Panc1 (cell line): ENCODE measurements at regions not wholly inside any gene's neighbourhood (a gene's known extent, or its start where the extent isn't known, plus 50 kb on each side); places are given as distances from the start of the nearest gene placed in this dataset.

ENCODE experiments used
- ATAC-seq: fragments of 200-7000 bp; cut with Tn5 transposase; 2 replicates; pipeline ENCODE4 v1.9.1; 2020; ENCODE audit warnings: mild to moderate bottlenecking, moderate library complexity
- BruUV-seq: library from RNA; stranded (reverse); fragments of 400-500 nt; replicated peaks from 2 replicates; lab custom pipeline; 2021; lab: Mats Ljungman, UMichigan
- CTCF ChIA-PET: fragments of 300-600 bp; sonication (Branson Sonifier 250); formaldehyde crosslinking; loops from one replicate; lab custom pipeline; 2022; ENCODE audit warnings: antibody characterized with exemption; lab: Charles Lee
- POLR2A ChIA-PET: fragments of 300-600 bp; sonication (Branson Sonifier 250); formaldehyde crosslinking; loops from one replicate; lab custom pipeline; 2022; ENCODE audit warnings: antibody characterized with exemption; lab: Charles Lee
- DNase-seq: peaks from one replicate; pipeline ENCODE4 v3.0.0-alpha.2; 2010; ENCODE audit warnings: low read depth, low spot score
- H3K27ac ChIP-seq: 2 replicates; pipeline ENCODE4 v1.5.1; 2011; ENCODE audit warnings: mild to moderate bottlenecking, low read length, inconsistent platforms
- H3K27me3 ChIP-seq: fragments of 200-500 bp; sonication (Bioruptor generic); 2 replicates; pipeline ENCODE4 v1.6.0; 2014; ENCODE audit warnings: low read length, inconsistent platforms; ENCODE audit not compliant: control insufficient read depth, insufficient read depth
- H3K36me3 ChIP-seq: fragments of 200-500 bp; sonication (Bioruptor generic); 2 replicates; pipeline ENCODE4 v1.5.1; 2014; ENCODE audit warnings: inconsistent platforms, mild to moderate bottlenecking, low read length, moderate library complexity; ENCODE audit not compliant: control insufficient read depth, insufficient read depth
- H3K4me1 ChIP-seq: 2 replicates; pipeline ENCODE4 v1.5.1; 2011; ENCODE audit warnings: inconsistent platforms, mild to moderate bottlenecking, low read length, moderate library complexity; ENCODE audit not compliant: control insufficient read depth, insufficient read depth
- H3K4me3 ChIP-seq, 2 experiments: 2 replicates each; pipeline ENCODE4 v1.5.1; 2011 to 2012; ENCODE audit warnings: low read depth in 2 of 2, low read length in 2 of 2, mild to moderate bottlenecking in 2 of 2, inconsistent platforms in 1 of 2, moderate library complexity in 1 of 2
- H3K9me3 ChIP-seq: fragments of 200-500 bp; sonication (Bioruptor generic); 2 replicates; pipeline ENCODE4 v1.5.1; 2014; ENCODE audit warnings: low read depth, mild to moderate bottlenecking, inconsistent platforms, low read length, moderate library complexity; ENCODE audit not compliant: control insufficient read depth, insufficient read depth
- CTCF ChIP-seq: fragments of 450-650 bp; IDR thresholded peaks from 2 replicates; pipeline ENCODE4 v1.5.1; 2017; ENCODE audit warnings: mild to moderate bottlenecking
- POLR2AphosphoS5 ChIP-seq: IDR thresholded peaks from 2 replicates; pipeline ENCODE4 v1.6.1; 2012; ENCODE audit warnings: mild to moderate bottlenecking, low read depth, low read length, moderate library complexity
- REST ChIP-seq, 2 experiments: IDR thresholded peaks; 2 replicates each; pipeline ENCODE4 v1.6.1; 2011 to 2012; ENCODE audit warnings: low read depth in 2 of 2, control low read depth in 1 of 2, low read length in 1 of 2, mild to moderate bottlenecking in 1 of 2, moderate library complexity in 1 of 2; ENCODE audit not compliant: insufficient read depth in 1 of 2
- SIN3A ChIP-seq: IDR thresholded peaks from 2 replicates; pipeline ENCODE4 v1.6.1; 2012; ENCODE audit warnings: low read depth, mild to moderate bottlenecking, low read length, moderate library complexity, borderline replicate concordance; ENCODE audit not compliant: insufficient read depth
- TCF7L2 ChIP-seq: IDR thresholded peaks from 2 replicates; pipeline ENCODE4 v1.6.1; 2011; ENCODE audit warnings: mild to moderate bottlenecking, low read depth, low read length, inconsistent platforms
- in situ Hi-C: cut with HindIII; loops from 2 replicates; pipeline ENCODE4 v1.10.0; 2016; ENCODE audit warnings: low sequenced_read_pairs, low pct_unique_long_range_greater_than_20kb
- intact Hi-C: fragments of 100-400 bp; cut with micrococcal nuclease; formaldehyde crosslinking; loops from one replicate; pipeline ENCODE4 v1.10.0; 2022; ENCODE audit not compliant: unreplicated experiment

- ChIA-PET POLR2A (no interaction called here), CTCF (no interaction called here)
- TF ChIP-seq TCF7L2, result no peak
- TF ChIP-seq POLR2AphosphoS5, result no peak
- TF ChIP-seq SIN3A, result no peak
- no peak for TF ChIP-seq REST (IDR thresholded peaks at IDR 0.05; ENCODE audit: insufficient read depth in 1 of 2, low read depth in 2 of 2, low read length in 1 of 2)
- no peak for TF ChIP-seq CTCF
- no peak for DNase-seq
- in situ Hi-C loops (no loop called here), intact Hi-C loops (no loop called here)
- no peaks in the 10 kb centered on the region for H3K36me3 ChIP-seq
- no peaks in the 10 kb centered on the region for H3K9me3 ChIP-seq
- H3K4me3 ChIP-seq, result no peak overlapping the region
- ATAC-seq, result no peak
- H3K4me1 ChIP-seq, result no peaks in the 10 kb centered on the region
- BruUV-seq, result no TSS peak
- no peak overlapping the region for H3K27ac ChIP-seq
- H3K27me3 ChIP-seq, result no peaks in the 10 kb centered on the region
These were observed 279.1 kb downstream of the ASMT start for GRCh38 chrX:1894026-1894294.

DNA sequence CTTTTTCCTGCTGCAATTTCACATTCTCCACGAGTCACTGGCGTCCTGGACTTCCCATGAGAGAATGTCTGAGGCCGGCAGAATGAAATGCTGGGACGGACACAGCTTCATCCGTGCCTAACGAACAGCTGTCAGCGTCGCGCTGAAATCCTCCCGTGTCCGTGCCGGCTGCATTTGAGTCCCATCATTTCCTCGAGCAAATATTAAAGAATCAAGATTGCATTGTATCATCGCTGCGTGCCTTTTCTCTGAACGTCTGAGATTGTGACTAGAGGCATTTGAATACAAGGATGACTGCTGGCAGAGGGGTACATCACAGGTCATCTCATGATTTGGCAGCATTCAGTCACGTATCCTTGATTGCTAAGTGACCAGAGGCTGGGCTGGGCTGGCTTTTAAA is 279.9 kb downstream of the ASMT start:
- Histone ChIP-seq H3K9me3 (no peaks in the 10 kb centered on the region), H3K4me1 (no peaks in the 10 kb centered on the region), H3K27me3 (no peaks in the 10 kb centered on the region), H3K36me3 (no peaks in the 10 kb centered on the region), H3K27ac (no peak overlapping the region), H3K4me3 (no peak overlapping the region)
- TF ChIP-seq TCF7L2 (no peak), SIN3A (no peak), CTCF (no peak), POLR2AphosphoS5 (no peak), REST (IDR thresholded peaks at IDR 0.05; ENCODE audit: insufficient read depth in 1 of 2, low read depth in 2 of 2, low read length in 1 of 2) (no peak)
- in situ Hi-C loops (no loop called here), intact Hi-C loops (no loop called here)
- POLR2A ChIA-PET, result no interaction called here
- no peak for DNase-seq
- CTCF ChIA-PET, result no interaction called here
- no peak for ATAC-seq
- BruUV-seq, result no TSS peak
